ENCODE measurements at regions not wholly inside any gene's neighbourhood (a gene's known extent, or its start where the extent isn't known, plus 50 kb on each side); places are given as distances from the start of the nearest gene placed in this dataset.
"Not testable (repeated sequence)": the region's sequence is repeated elsewhere in the genome, so short reads cannot be mapped to it uniquely, and the experiment has no call there.

DNA sequence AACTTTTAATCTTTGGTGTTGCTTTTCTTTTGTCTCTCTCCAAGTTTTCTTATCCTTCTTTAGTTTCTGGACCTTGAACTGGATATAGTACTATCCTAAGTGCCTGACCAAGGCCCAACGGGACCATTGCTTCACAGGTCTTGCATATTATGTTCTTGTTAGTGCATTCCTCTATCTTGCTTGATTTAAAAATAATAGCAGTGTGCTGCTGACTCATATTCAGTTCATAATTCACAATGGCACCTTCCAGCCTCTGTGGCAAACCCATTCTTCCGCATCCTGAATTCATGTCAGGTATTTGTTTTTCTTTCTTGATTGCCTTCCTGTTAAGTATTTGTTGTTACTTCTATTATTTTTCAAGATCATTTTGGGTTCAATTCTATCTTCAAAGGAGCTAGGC is 197.1 kb upstream of the GIMD1 start:
- no peak for DNase-seq (ENCODE audit: insufficient read length, low spot score)
- FAIRE-seq: no peak

DNA sequence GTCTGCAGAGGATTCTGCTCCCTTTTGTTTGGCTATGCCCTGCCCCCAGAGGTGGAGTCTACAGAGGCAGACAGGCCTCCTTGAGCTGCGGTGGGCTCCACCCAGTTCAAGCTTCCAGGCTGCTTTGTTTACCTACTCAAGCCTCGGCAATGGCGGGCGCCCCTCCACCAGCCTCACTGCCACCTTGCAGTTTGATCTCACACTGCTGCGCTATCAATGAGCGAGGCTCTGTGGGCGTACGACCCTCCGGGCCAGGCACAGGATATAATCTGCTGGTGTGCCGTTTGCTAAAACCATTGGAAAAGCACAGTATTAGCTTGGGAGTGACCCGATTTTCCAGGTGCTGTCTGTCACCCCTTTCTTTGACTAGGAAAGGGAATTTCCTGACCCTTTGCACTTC is 195.1 kb upstream of the GIMD1 start:
- DNase-seq (ENCODE audit: insufficient read length, low spot score): not testable (repeated sequence)

More for the DNA sequence above, 197.1 kb upstream of the GIMD1 start:
- TF ChIP-seq, protein P1, sequence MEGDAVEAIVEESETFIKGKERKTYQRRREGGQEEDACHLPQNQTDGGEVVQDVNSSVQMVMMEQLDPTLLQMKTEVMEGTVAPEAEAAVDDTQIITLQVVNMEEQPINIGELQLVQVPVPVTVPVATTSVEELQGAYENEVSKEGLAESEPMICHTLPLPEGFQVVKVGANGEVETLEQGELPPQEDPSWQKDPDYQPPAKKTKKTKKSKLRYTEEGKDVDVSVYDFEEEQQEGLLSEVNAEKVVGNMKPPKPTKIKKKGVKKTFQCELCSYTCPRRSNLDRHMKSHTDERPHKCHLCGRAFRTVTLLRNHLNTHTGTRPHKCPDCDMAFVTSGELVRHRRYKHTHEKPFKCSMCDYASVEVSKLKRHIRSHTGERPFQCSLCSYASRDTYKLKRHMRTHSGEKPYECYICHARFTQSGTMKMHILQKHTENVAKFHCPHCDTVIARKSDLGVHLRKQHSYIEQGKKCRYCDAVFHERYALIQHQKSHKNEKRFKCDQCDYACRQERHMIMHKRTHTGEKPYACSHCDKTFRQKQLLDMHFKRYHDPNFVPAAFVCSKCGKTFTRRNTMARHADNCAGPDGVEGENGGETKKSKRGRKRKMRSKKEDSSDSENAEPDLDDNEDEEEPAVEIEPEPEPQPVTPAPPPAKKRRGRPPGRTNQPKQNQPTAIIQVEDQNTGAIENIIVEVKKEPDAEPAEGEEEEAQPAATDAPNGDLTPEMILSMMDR (IDR thresholded peaks at IDR 0.05; ENCODE audit: insufficient read depth, missing control alignments): no peak

DNA sequence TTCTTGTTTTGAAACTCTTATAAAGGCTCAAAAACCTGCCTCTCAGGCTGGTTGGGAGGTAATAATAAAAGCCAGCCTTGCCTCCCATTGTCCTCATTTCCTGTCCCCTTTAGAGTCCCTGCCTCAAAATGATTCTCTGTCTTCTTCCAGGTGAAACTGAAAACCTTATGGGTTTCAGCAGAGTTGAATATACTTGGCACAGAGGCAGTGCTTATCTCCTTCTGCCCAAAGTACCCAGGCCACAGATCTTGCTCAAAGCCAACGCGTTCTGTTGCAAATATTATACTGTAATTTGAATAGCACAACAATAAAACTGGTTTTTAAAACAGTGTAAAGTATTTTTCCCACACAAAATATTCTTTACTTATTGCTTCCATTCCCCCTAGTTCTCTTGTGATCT is 183.1 kb upstream of the GIMD1 start:
- FAIRE-seq (no peak), DNase-seq (ENCODE audit: insufficient read length, low spot score) (no peak)
- TF ChIP-seq, protein P1 (IDR thresholded peaks at IDR 0.05; ENCODE audit: insufficient read depth, missing control alignments): no peak

More for the DNA sequence above, 195.1 kb upstream of the GIMD1 start:
- FAIRE-seq: not testable (repeated sequence)

DNA sequence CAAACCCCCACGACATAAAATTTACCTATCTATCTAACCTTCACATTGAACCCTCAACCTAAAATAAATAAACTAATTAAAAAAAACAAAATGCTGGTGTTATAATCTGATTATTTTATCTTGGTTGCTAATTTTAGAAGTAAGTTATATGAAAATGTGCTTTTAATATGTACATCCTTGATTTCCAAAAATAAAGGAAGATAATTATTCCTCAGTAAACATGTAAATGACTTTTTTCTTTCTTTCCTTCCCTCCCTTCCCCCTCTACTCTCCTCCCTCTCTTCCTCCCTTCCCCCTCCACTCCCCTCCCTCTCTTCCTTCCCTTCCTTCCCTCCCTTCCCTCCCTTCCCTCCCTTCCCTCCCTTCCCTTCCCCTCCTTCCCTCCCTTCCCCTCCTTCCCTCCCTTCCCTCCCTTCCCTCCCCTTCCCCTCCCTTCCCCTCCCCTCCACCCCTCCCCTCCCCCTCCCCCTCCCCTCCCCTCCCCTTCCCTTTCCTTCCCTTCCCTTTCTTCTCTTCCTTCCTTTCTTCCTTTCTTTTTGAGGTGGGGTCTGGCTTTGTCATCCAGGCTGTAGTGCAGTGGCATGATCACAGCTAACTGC is 180.0 kb upstream of the GIMD1 start:
- FAIRE-seq (no peak), DNase-seq (ENCODE audit: insufficient read length, low spot score) (no peak)
- TF ChIP-seq, protein P1 (IDR thresholded peaks at IDR 0.05; ENCODE audit: insufficient read depth, missing control alignments): no peak

DNA sequence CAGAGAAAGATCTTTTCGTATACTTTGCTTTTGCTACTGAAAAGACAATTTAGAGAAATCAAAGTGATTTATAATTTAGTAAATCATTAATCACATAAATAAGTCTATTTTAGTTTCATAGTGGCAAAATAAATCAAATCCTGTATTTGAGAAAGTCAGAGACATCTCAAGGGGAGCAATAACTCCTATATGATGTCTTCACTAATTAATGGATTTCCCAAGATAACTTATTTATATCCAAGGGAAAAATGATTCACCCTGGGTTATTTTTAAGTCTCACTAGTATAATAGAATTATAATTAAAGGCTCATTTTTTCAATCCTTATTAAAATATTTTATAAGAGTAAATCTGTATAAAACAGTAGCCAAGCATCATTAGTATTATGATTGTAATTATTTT is 177.8 kb upstream of the GIMD1 start:
- no peak for FAIRE-seq
- TF ChIP-seq, protein P1 (IDR thresholded peaks at IDR 0.05; ENCODE audit: insufficient read depth, missing control alignments): no peak
- no peak for DNase-seq (ENCODE audit: insufficient read length, low spot score)

DNA sequence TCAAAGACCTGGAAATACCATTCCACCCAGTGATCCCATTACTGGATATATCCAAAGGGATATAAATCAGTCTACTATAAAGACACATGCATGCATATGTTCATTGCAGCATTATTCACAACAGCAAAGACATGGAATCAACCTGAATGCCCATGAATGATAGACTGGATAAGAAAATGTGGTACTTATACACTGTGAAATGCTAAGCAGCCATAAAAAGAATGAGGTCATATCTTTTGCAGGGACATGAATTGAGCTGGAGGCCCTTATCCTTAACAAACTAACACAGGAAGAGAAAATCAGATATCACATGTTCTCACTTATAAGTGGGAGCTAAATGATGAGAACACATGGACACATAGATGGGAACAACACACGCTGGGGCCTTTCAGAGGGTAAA is 174.0 kb upstream of the GIMD1 start:
- FAIRE-seq; DNase-seq (ENCODE audit: insufficient read length, low spot score): not testable (repeated sequence)

DNA sequence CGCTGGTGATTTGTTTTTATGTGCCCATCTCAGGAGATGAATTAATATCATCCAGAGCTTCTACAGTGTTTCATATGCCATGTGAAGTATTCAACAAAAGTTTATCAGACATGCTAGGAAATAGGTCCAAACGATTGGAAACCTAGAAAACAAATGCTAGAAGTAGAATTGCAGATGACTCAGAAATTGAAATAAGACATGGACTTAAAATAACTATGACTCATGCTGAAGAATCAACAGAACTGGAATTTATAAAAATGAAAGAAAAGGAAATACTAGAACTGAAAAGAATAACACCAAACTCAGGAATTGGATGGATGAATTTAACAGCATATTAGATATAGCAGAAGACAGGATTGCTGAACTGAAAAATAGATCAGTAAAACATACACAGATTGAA is 172.7 kb upstream of the GIMD1 start:
- TF ChIP-seq, protein P1 (IDR thresholded peaks at IDR 0.05; ENCODE audit: insufficient read depth, missing control alignments): no peak
- FAIRE-seq (no peak), DNase-seq (ENCODE audit: insufficient read length, low spot score) (no peak)

DNA sequence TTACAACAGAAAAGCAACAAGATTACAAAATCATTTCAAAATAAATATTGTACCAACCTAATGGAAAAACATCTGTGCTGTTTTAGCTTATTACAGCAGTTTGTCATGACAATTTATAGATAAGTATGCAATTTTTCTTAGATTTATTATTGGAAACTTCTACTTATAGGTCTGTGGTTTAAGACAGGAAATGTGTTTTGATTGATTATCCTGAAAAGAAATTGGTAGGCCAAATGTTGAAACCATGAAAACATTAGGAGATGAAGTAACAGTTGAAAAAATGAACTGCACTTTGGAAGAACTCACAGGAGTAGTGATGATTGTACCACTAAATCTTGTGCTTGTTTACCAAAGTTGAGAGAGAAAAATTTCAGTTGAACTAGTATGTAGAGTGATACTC is 162.2 kb upstream of the GIMD1 start:
- FAIRE-seq: no peak
- TF ChIP-seq, protein P1 (IDR thresholded peaks at IDR 0.05; ENCODE audit: insufficient read depth, missing control alignments): no peak
- DNase-seq (ENCODE audit: insufficient read length, low spot score): no peak

Data from D721Med (cell line).